ENCODE measurements at regions not wholly inside any gene's neighbourhood (a gene's known extent, or its start where the extent isn't known, plus 50 kb on each side); places are given as distances from the start of the nearest gene placed in this dataset.

- TF ChIP-seq, protein P1, sequence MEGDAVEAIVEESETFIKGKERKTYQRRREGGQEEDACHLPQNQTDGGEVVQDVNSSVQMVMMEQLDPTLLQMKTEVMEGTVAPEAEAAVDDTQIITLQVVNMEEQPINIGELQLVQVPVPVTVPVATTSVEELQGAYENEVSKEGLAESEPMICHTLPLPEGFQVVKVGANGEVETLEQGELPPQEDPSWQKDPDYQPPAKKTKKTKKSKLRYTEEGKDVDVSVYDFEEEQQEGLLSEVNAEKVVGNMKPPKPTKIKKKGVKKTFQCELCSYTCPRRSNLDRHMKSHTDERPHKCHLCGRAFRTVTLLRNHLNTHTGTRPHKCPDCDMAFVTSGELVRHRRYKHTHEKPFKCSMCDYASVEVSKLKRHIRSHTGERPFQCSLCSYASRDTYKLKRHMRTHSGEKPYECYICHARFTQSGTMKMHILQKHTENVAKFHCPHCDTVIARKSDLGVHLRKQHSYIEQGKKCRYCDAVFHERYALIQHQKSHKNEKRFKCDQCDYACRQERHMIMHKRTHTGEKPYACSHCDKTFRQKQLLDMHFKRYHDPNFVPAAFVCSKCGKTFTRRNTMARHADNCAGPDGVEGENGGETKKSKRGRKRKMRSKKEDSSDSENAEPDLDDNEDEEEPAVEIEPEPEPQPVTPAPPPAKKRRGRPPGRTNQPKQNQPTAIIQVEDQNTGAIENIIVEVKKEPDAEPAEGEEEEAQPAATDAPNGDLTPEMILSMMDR (conservative IDR thresholded peaks at IDR 0.05): no peak
- TF ChIP-seq ZFX (IDR thresholded peaks at IDR 0.05): no peak
Observed at GRCh38 chr3:191707817-191708216, 246.9 kb downstream of the PYDC2 start.
